H1 (cell line): ENCODE measurements at regions not wholly inside any gene's neighbourhood (a gene's known extent, or its start where the extent isn't known, plus 50 kb on each side); places are given as distances from the start of the nearest gene placed in this dataset.

ENCODE experiments used
- CREB1 ChIP-seq: IDR thresholded peaks from 2 replicates; pipeline ENCODE4 v1.6.1; 2012; ENCODE audit warnings: inconsistent platforms
- CTCF ChIP-seq, 3 experiments: IDR thresholded peaks; 1 replicate in 2 of 3; 2 replicates in 1 of 3; pipeline versions ENCODE4 v1.5.1 to v1.6.1; 2011; ENCODE audit warnings: low read length in 3 of 3, mild to moderate bottlenecking in 3 of 3, inconsistent platforms in 2 of 3, low read depth in 1 of 3, moderate library complexity in 1 of 3; ENCODE audit not compliant: insufficient read depth in 1 of 3; ENCODE audit errors: control extremely low read depth in 1 of 3

GRCh38 chr12:20305470-20305869 lies 62.9 kb upstream of the PDE3A start (continued):
- TF ChIP-seq CTCF (IDR thresholded peaks at IDR 0.05; ENCODE audit: control extremely low read depth in 1 of 3, insufficient read depth in 1 of 3, low read depth in 1 of 3, low read length in 3 of 3) (no peak), CREB1 (no peak)
